ENCODE measurements at regions not wholly inside any gene's neighbourhood (a gene's known extent, or its start where the extent isn't known, plus 50 kb on each side); places are given as distances from the start of the nearest gene placed in this dataset.
"Not testable (repeated sequence)": the region's sequence is repeated elsewhere in the genome, so short reads cannot be mapped to it uniquely, and the experiment has no call there.

- no peak overlapping the region for H3K4me3 ChIP-seq (ENCODE audit: low read depth, low read length)
- no peak for DNase-seq (ENCODE audit: low read depth)
- no peak for TF ChIP-seq CTCF (IDR thresholded peaks at IDR 0.05; ENCODE audit: insufficient read depth, low read depth, low read length)
Measured at GRCh38 chr9:111744363-111744762, 50.4 kb downstream of the SHOC1 start.

- peak; percentile 84 for DNase-seq (ENCODE audit: low read depth)
- H3K4me3 ChIP-seq (ENCODE audit: low read depth, low read length): no peak overlapping the region
- no peak for TF ChIP-seq CTCF (IDR thresholded peaks at IDR 0.05; ENCODE audit: insufficient read depth, low read depth, low read length)
Measured at GRCh38 chr9:111743275-111743674, 51.5 kb downstream of the SHOC1 start.

GRCh38 chr9:111740739-111741138 is 54.0 kb downstream of the SHOC1 start:
- no peak for TF ChIP-seq CTCF (IDR thresholded peaks at IDR 0.05; ENCODE audit: insufficient read depth, low read depth, low read length)
- no peak for DNase-seq (ENCODE audit: low read depth)
- no peak overlapping the region for H3K4me3 ChIP-seq (ENCODE audit: low read depth, low read length)

GRCh38 chr9:111736714-111737113 is 58.0 kb downstream of the SHOC1 start:
- H3K4me3 ChIP-seq (ENCODE audit: low read depth, low read length): no peak overlapping the region
- no peak for DNase-seq (ENCODE audit: low read depth)
- TF ChIP-seq CTCF (IDR thresholded peaks at IDR 0.05; ENCODE audit: insufficient read depth, low read depth, low read length): no peak

- not testable (repeated sequence) for H3K4me3 ChIP-seq (ENCODE audit: low read depth, low read length); DNase-seq (ENCODE audit: low read depth)
Measured at GRCh38 chr9:111735344-111735743, 59.4 kb downstream of the SHOC1 start.

GRCh38 chr9:111731928-111732327 is 62.8 kb downstream of the SHOC1 start:
- no peak for TF ChIP-seq CTCF (IDR thresholded peaks at IDR 0.05; ENCODE audit: insufficient read depth, low read depth, low read length)
- DNase-seq (ENCODE audit: low read depth): no peak

GRCh38 chr9:111730937-111731567 is 63.7 kb downstream of the SHOC1 start:
- H3K4me3 ChIP-seq (ENCODE audit: low read depth, low read length): no peak overlapping the region
- no peak for TF ChIP-seq CTCF (IDR thresholded peaks at IDR 0.05; ENCODE audit: insufficient read depth, low read depth, low read length)
- peak; percentile 93 for DNase-seq (ENCODE audit: low read depth)

More at GRCh38 chr9:111731928-111732327, 62.8 kb downstream of the SHOC1 start:
- H3K4me3 ChIP-seq (ENCODE audit: low read depth, low read length): no peak overlapping the region

All from fibroblast of villous mesenchyme (primary cell).